B cell (primary cell): ENCODE measurements at regions not wholly inside any gene's neighbourhood (a gene's known extent, or its start where the extent isn't known, plus 50 kb on each side); places are given as distances from the start of the nearest gene placed in this dataset.

Source experiments
- ATAC-seq: fragments of 200-7000 bp; cut with Tn5 transposase; one replicate; pipeline ENCODE4 v1.10.0; 2021; ENCODE audit warnings: low read depth, mild to moderate bottlenecking, moderate number of reproducible peaks, moderate library complexity
- CTCF ChIA-PET: fragments of 350-600 bp; sonication (Branson Sonifier 250); formaldehyde crosslinking; loops from one replicate; lab custom pipeline; 2021; ENCODE audit warnings: antibody characterized with exemption, inconsistent platforms; lab: Charles Lee
- POLR2A ChIA-PET: fragments of 350-600 bp; sonication (Branson Sonifier 250); formaldehyde crosslinking; loops from one replicate; lab custom pipeline; 2021; ENCODE audit warnings: antibody characterized with exemption; lab: Charles Lee
- DNase-seq: peaks from one replicate; pipeline ENCODE4 v3.0.0; 2013
- H2AFZ ChIP-seq: 2 replicates; pipeline ENCODE4 v1.6.1; 2012; ENCODE audit warnings: mild to moderate bottlenecking, low read depth, low read length; ENCODE audit not compliant: insufficient read depth, poor library complexity, severe bottlenecking
- H3K27ac ChIP-seq, 2 donors: 1 replicate in 1 of 2; 2 replicates in 1 of 2; pipeline ENCODE4 v1.5.1; 2012 to 2013; ENCODE audit warnings: low read length in 2 of 2, mild to moderate bottlenecking in 2 of 2, moderate library complexity in 1 of 2
- H3K27me3 ChIP-seq, 4 experiments: fragments of 200-600 bp in 1 of 4; sonication (generic) in 1 of 4; replicated peaks in 1 of 4; 1 replicate in 2 of 4; 2 replicates in 2 of 4; pipeline versions ENCODE4 v1.6.1 to v1.7.0; 2013 to 2016; ENCODE audit warnings: low read length in 3 of 4, mild to moderate bottlenecking in 2 of 4, mixed read lengths in 1 of 4, moderate library complexity in 1 of 4; ENCODE audit not compliant: insufficient read depth in 4 of 4, control insufficient read depth in 3 of 4; ENCODE audit errors: control extremely low read depth in 1 of 4
- H3K36me3 ChIP-seq, 2 experiments: replicated peaks in 1 of 2; 1 replicate in 1 of 2; 2 replicates in 1 of 2; pipeline versions ENCODE4 v1.6.1 to v1.7.1; 2013; ENCODE audit warnings: low read length in 1 of 2; ENCODE audit not compliant: insufficient read depth in 2 of 2, control insufficient read depth in 1 of 2; ENCODE audit errors: control extremely low read depth in 1 of 2, extremely low read depth in 1 of 2
- H3K4me1 ChIP-seq, 2 donors: fragments of 200-600 bp in 1 of 2; sonication (generic) in 1 of 2; 1 replicate in 1 of 2; 2 replicates in 1 of 2; pipeline versions ENCODE4 v1.5.1 to v1.6.1; 2013 to 2017; ENCODE audit warnings: low read length in 2 of 2; ENCODE audit not compliant: control insufficient read depth in 2 of 2, insufficient read depth in 2 of 2
- H3K4me2 ChIP-seq: replicated peaks from 2 replicates; pipeline ENCODE3; 2012; ENCODE audit warnings: mild to moderate bottlenecking, low read depth, low read length; ENCODE audit not compliant: poor library complexity, severe bottlenecking
- H3K4me3 ChIP-seq, 5 experiments: fragments of 200-600 bp in 1 of 5; sonication (generic) in 1 of 5; 1 replicate in 3 of 5; 2 replicates in 2 of 5; pipeline versions ENCODE4 v1.5.1 to v1.7.0; 2011 to 2016; ENCODE audit warnings: low read length in 4 of 5, mild to moderate bottlenecking in 4 of 5, low read depth in 2 of 5, control low read depth in 1 of 5, moderate library complexity in 1 of 5; ENCODE audit not compliant: insufficient read depth in 1 of 5; ENCODE audit errors: control extremely low read depth in 1 of 5, extremely low read depth in 1 of 5
- H3K79me2 ChIP-seq: fragments of 200-600 bp; sonication (generic); one replicate; pipeline ENCODE4 v1.6.0; 2016; ENCODE audit warnings: low read length; ENCODE audit not compliant: control insufficient read depth, insufficient read depth
- H3K9ac ChIP-seq: fragments of 200-600 bp; sonication (generic); 2 replicates; pipeline ENCODE4 v1.6.1; 2017; ENCODE audit warnings: mild to moderate bottlenecking, low read length, moderate library complexity
- H3K9me3 ChIP-seq, 3 donors: one replicate each; pipeline versions ENCODE4 v1.6.1 to v1.7.1; 2013; ENCODE audit warnings: low read length in 2 of 3; ENCODE audit not compliant: control insufficient read depth in 2 of 3, insufficient read depth in 1 of 3; ENCODE audit errors: control extremely low read depth in 1 of 3
- H4K20me1 ChIP-seq: 2 replicates; pipeline ENCODE4 v1.6.0; 2012; ENCODE audit warnings: mild to moderate bottlenecking, low read length; ENCODE audit not compliant: insufficient read depth, control insufficient read depth, poor library complexity, severe bottlenecking
- H3K27ac Mint-ChIP-seq: one replicate; pipeline ENCODE4 v1.8.0; 2021; ENCODE audit warnings: mixed read lengths
- H3K27me3 Mint-ChIP-seq: one replicate; pipeline ENCODE4 v1.8.0; 2021; ENCODE audit warnings: mixed read lengths
- H3K4me1 Mint-ChIP-seq: one replicate; pipeline ENCODE4 v1.8.0; 2021; ENCODE audit warnings: mixed read lengths
- H3K4me3 Mint-ChIP-seq: one replicate; pipeline ENCODE4 v1.8.0; 2021; ENCODE audit warnings: mixed read lengths
- H3K9me3 Mint-ChIP-seq: one replicate; pipeline ENCODE4 v1.8.0; 2022; ENCODE audit warnings: mixed read lengths; ENCODE audit not compliant: insufficient read depth
- EZH2 ChIP-seq: IDR thresholded peaks from 2 replicates; pipeline ENCODE4 v1.6.1; 2012; ENCODE audit warnings: borderline replicate concordance, low read depth, mild to moderate bottlenecking, moderate library complexity, low read length; ENCODE audit not compliant: insufficient read depth, poor library complexity, severe bottlenecking
- WGBS: methylation state at CpG from one replicate; pipeline ENCODE4 v1.1.5; 2013; ENCODE audit warnings: missing lambda C conversion rate; ENCODE audit not compliant: insufficient coverage; 5-methylcytosine and 5-hydroxymethylcytosine counted together
- intact Hi-C: fragments of 100-400 bp; cut with micrococcal nuclease; formaldehyde crosslinking; loops from one replicate; pipeline ENCODE4 v1.10.0; 2022
- TF ChIP-seq, protein P1 (sequence below): fragments of 200-600 bp; IDR thresholded peaks from one replicate; pipeline ENCODE4 v1.8.0; 2022; ENCODE audit warnings: antibody characterized with exemption, mild to moderate bottlenecking

DNA sequence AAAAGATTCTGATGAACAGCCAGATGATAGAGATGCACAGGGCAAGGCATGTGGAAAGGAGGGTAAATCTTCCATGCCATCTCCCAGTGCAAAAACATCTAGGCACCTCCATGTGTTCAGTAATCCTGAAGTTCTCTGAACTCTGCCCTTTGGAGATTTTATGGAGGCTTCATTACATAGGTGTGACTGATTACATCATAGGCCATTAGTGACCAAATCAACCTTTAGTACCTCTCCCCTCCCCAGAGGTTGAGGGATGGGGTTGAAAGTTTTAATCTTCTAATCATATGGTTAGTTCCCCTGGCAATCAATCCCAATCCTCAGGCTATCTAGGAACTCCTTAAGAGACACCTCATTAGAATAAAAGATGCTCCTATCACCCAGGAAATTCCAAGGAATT is 2190.2 kb upstream of the PIK3C3 start:
- Histone ChIP-seq H2AFZ (no peak overlapping the region), H3K79me2 (no peaks in the 10 kb centered on the region), H3K9me3 (no peaks in the 10 kb centered on the region), H3K9ac (no peak overlapping the region), H3K4me2 (no peak overlapping the region), H3K4me3 (no peak overlapping the region), H3K27ac (no peak overlapping the region), H3K36me3 (no peaks in the 10 kb centered on the region), H4K20me1 (no peaks in the 10 kb centered on the region), H3K4me1 (no peaks in the 10 kb centered on the region), H3K27me3 (no peaks in the 10 kb centered on the region)
- Mint-ChIP-seq H3K4me1 (no peaks in the 10 kb centered on the region), H3K27me3 (no peaks in the 10 kb centered on the region), H3K4me3 (no peak overlapping the region), H3K27ac (no peak overlapping the region), H3K9me3 (peaks cover 2% of the 10 kb centered on the region)
- intact Hi-C loops: no loop called here
- ChIA-PET CTCF (no interaction called here), POLR2A (no interaction called here)
- DNase-seq (no peak), ATAC-seq (no peak)
- TF ChIP-seq, protein P1, sequence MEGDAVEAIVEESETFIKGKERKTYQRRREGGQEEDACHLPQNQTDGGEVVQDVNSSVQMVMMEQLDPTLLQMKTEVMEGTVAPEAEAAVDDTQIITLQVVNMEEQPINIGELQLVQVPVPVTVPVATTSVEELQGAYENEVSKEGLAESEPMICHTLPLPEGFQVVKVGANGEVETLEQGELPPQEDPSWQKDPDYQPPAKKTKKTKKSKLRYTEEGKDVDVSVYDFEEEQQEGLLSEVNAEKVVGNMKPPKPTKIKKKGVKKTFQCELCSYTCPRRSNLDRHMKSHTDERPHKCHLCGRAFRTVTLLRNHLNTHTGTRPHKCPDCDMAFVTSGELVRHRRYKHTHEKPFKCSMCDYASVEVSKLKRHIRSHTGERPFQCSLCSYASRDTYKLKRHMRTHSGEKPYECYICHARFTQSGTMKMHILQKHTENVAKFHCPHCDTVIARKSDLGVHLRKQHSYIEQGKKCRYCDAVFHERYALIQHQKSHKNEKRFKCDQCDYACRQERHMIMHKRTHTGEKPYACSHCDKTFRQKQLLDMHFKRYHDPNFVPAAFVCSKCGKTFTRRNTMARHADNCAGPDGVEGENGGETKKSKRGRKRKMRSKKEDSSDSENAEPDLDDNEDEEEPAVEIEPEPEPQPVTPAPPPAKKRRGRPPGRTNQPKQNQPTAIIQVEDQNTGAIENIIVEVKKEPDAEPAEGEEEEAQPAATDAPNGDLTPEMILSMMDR: no peak
- TF ChIP-seq EZH2: no peak

DNA sequence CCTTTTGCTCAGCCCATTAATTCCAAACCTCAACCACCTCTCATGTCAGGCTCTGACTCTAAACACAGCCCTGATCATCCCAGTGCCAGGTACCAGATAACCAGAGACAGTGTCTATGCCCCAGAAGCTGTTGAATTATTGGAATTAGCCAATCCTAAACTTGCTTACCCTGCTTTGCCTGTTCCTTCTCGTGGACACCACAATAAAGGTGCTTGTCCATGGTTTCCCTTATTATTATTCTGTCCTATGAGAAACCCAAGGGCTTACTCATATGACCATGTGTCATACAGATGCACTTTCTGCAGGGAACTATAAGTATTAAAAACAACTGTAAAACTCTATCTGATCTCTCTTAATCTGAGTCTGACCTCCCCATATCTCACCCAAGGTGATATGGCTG is 2193.8 kb upstream of the PIK3C3 start:
- ATAC-seq: no peak
- H3K27me3 Mint-ChIP-seq: no peaks in the 10 kb centered on the region
- H3K9me3 Mint-ChIP-seq: peaks cover 5% of the 10 kb centered on the region
- no peaks in the 10 kb centered on the region for H3K79me2 ChIP-seq
- ChIA-PET CTCF (no interaction called here), POLR2A (no interaction called here)
- H2AFZ ChIP-seq: no peak overlapping the region
- WGBS: no CpG with 5 or more reads among the region's 1 CpG
- no peaks in the 10 kb centered on the region for H3K27me3 ChIP-seq
- H3K36me3 ChIP-seq: no peaks in the 10 kb centered on the region
- intact Hi-C loops: no loop called here
- no peaks in the 10 kb centered on the region for H3K4me1 Mint-ChIP-seq
- H3K9me3 ChIP-seq: no peaks in the 10 kb centered on the region
- no peak overlapping the region for H3K4me3 ChIP-seq
- H3K4me1 ChIP-seq: no peaks in the 10 kb centered on the region
- DNase-seq: no peak
- no peaks in the 10 kb centered on the region for H4K20me1 ChIP-seq
- no peak overlapping the region for H3K9ac ChIP-seq
- no peak overlapping the region for H3K27ac Mint-ChIP-seq
- no peak overlapping the region for H3K27ac ChIP-seq
- H3K4me2 ChIP-seq: no peak overlapping the region
- no peak overlapping the region for H3K4me3 Mint-ChIP-seq
- TF ChIP-seq EZH2: no peak
- TF ChIP-seq, protein P1: no peak
